Hematopoietic multipotent progenitor cell treated with erythropoietin and hydrocortisone succinate and interleukin-3 and kit ligand, for 4 days (in vitro differentiated cells): ENCODE measurements at regions not wholly inside any gene's neighbourhood (a gene's known extent, or its start where the extent isn't known, plus 50 kb on each side); places are given as distances from the start of the nearest gene placed in this dataset.
"Not testable (repeated sequence)": the region's sequence is repeated elsewhere in the genome, so short reads cannot be mapped to it uniquely, and the experiment has no call there.

Source experiments
- DNase-seq: peaks from one replicate; pipeline ENCODE4 v3.0.0-alpha.2; 2015

- no peak for DNase-seq
Observed at GRCh38 chr20:25985597-25985996, 288.9 kb upstream of the ZNF337 start.

DNA sequence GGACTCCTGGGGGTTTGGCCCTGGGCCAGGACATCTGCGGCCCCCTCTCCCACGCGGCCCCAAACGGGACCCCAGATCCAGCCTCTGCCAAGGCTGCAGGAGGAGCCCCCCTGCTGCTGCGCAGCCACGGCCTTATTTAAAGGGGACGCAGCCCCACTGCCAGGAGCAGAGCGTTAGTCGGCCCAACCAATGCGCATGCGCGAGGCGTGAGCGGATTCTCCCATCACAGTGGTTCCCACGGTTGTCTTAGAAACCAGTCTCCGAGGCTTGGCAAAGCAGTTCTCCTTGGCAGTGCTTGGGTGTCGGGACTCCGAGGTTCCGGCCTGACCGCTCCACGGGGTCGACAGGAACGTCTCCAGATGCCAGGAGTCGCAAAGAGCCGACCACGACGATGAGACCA lies 288.3 kb upstream of the ZNF337 start:
- peak; percentile 50 for DNase-seq

DNA sequence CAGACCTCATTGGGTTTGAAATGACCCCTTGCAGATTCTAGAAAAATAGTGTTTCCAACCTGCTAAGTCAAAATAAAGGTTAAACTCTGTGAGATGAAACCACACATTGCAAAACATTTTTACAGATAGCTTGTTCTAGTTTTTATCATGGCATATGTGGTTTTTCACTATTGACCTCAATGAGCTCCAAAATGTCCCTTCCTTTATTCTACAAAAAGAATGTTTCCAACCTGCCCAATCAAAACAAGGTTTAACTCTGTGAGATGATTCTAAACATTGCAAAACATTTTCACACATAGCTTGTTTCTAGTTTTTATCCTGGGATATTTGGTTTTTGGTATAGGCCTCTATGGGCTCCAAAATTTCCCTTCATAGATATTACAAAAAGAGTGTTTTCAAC lies 286.0 kb upstream of the ZNF337 start:
- DNase-seq: peak; percentile 8

DNA sequence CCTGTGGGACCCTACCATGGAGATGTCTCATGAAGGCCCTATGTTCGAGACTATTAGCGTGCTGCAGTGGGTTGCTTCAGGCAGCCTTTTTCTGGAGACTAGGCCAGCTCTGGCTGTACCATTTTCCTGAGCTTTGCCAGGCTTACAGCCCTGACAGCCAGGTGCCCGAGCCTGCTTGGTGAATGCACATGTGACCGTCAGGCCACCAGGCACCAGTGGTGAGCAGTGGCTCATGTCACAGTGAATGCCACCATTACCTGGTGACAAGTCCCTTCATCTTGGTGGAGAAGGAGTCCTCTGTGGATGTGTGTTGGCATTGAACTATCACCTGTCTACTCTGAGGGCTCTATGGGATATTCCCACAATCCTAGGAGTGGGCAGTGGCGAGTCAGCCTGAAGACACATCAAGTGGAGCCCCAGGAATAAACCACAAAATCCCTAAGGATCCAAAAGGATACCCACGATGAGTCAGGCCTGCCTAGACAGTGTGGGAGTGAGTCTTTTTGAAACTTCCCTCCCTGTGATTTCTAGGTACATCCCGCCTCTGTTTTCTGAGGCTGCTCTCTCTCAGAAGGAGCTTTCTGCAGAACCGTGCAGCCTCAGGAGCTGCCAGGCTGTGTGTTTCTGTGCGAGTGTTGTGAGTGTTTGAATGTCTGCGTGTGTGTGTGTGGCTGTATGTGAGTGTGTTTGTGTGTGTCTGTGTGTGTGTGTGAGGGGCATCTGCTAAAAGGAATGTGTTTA lies 282.0 kb upstream of the ZNF337 start:
- DNase-seq: not testable (repeated sequence)

DNA sequence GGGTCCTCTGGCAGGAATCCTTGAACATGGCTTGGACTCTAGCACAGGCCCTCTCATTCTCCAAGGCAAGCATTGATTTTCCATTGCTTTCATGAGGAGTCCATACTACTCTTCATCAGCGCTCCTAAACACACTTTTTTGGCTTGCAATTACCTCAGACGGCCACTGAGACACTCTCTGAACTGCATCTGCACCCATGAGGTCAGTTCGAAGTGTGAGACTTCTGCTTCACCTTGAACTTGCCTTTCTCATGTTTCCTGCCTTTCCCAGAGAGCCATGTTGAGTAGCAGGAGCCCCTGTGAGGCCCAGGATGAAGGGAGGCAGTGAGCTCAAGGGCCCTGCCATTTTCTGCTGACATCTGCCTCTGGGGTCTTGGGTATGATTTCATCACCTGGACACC lies 279.2 kb upstream of the ZNF337 start:
- DNase-seq: not testable (repeated sequence)

DNA sequence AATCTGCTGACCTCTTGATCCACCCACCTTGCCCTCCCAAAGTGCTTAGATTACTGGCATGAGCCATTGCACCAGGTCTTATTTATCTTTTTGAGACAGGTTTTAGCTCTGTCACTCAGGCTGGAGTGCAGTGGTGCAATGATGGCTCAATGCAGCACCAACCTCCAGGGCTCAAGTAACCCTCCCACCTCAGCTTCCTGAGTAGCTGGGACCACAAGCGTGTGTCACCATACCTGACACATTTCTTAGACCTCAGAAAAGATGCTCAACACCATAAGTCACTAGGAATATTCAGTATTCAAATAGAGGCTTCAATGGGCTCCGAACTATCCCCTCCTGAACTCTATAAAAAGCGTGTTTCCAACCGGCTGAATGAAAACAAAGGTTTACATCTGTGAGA lies 268.6 kb upstream of the ZNF337 start:
- not testable (repeated sequence) for DNase-seq

- DNase-seq: not testable (repeated sequence)
Observed at GRCh38 chr20:25953876-25954275, 257.2 kb upstream of the ZNF337 start.

DNA sequence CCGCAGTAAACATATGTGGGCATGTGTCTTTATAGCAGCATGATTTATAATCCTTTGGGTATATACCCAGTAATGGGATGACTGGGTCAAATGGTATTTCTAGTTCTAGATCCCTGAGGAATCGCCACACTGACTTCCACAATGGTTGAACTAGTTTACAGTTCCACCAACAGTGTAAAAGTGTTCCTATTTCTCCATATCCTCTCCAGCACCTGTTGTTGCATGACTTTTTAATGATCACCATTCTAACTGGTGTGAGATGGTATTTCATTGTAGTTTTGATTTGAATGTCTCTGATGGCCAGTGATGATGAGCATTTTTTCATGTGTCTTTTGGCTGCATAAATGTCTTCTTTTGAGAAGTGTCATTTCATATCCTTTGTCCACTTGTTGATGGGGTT lies 238.6 kb upstream of the ZNF337 start:
- DNase-seq: not testable (repeated sequence)

DNA sequence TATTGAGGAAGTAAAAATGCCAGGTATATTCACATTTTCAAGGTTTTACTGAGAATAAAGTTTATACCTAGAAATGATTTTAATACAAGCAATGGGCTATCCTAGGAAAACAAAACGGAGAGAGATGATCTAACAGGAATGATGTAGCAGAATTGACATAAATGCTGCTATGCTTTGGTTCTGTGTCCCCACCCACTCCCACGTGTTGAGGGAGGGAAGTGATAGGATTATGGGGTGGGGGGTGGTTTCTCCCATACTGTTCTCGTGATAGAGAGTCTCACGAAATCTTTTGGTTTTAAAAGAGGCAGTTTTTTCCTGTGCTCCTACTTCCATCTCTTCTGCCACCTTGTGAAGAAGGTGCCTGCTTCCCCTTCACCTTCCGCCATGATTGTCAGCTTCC lies 236.2 kb upstream of the ZNF337 start:
- peak; percentile 1 for DNase-seq

DNA sequence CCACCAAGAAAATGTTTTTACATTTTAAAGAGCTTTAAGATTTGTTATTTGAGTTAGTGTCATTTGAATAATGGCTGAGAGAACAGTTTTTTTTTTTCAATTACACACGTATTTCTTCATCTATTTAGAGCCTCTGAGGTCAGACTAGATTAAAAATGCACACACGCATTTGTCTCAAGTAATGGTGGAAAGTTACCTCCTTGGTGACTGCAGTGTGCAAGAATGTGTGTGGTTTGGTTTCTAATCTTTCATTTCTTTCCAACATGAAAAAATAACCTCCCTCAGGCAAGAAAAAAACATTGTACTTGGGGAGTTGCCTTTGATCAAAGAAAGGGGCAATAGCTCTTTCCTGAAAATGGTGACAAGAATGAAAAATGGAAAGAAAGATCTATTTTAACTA lies 235.5 kb upstream of the ZNF337 start:
- not testable (repeated sequence) for DNase-seq

- not testable (repeated sequence) for DNase-seq
Observed at GRCh38 chr20:25902321-25902720, 205.7 kb upstream of the ZNF337 start.

DNA sequence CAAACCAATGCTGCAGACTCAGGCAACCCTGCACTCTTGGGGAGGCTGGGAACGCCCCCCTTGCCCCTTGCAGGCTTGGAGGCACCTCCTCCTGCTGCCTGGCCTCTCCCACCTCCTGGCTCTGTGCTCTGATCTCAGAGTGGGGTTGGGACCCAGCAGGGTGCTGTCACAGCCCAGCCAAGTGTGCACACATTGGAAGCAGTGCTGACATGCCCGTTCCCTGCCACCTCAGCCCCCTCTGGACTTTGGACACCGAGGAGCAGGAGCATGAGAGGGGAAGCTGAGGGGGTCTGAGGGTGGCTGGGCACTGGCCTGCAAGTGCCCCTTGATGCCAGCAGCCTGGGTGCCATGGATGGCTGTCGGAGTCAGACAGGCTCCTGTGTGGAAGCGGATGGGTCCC lies 202.0 kb upstream of the ZNF337 start:
- DNase-seq: not testable (repeated sequence)

GRCh38 chr20:25879096-25879495 lies 182.4 kb upstream of the ZNF337 start:
- not testable (repeated sequence) for DNase-seq

- DNase-seq: not testable (repeated sequence)
Observed at GRCh38 chr20:25868650-25868979, 172.0 kb upstream of the ZNF337 start.

DNA sequence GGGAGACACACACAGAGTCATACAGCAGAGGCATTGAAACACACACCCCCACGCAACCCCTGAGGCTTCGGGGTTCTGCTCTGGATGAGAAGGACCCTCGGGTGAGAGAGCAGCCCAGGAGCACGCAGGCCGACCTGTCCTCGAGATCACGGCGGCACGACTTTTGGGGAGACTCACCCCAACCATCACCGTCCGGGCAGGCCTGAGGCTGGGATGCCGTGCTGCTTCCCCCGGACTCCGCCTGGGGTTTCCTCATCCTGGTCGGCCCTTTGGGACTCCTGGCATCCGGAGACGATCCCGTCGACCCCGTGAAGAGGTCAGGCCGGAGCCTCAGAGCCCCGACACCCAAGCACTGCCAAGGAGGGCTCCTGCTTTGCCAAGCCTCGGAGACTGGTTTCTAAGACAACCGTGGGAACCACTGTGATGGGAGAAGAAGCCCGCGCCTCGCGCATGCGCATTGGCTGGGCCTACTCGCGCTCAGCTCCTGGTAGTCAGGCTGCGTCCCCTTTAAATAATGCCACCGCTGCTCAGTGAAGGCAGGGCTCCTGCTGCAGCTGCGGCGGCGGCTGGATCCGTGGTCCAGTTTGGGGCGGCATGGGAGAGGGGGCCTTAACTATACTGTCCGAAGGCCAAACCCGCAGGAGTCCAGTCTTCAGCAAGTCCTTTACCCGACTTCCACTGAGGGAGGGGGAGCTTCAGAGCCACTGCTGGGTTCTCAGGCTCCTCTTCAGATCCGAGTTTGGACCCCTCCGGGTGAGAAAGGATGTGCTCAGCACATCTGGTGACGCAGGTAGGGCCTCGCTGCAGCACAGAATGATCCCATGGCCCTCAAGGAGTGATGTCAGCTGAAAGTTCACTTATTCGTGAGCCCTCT lies 171.4 kb upstream of the ZNF337 start:
- DNase-seq: peak; percentile 64

DNA sequence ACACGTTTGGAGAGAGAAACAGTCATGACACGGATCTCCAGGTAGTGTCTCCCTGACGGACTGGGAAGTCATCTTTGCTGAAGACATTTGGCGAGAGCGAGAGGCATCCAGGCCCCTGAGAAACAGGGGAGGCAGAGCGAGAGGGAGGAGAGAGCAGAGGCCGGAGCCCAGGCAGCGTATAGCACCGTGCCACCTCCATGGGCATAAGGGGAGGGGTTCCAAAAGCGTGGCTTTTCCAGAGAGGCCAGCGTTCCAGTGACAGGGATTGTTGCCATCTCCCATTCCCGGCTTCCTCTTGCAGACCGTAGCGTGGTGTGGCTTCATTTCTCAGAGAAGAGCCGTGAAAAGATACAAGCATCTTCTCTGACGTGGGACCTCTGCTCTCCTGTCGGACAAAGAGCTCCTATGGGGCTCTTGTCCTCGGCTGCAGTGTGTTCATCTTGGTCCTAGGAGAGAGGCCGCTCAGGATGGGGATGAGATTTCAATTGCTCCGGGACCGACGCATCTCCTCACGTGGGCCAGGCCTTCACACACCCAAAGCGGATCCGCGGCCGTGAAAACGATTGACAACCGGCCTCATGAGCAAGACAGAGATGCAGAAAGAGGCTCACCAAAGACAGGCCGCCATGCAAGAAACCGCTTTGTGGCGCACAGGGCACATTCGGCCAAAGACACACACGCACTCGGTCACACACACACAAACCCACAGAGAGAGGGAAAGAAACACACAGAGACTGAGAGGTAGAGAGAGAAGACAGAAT lies 170.5 kb upstream of the ZNF337 start:
- DNase-seq: not testable (repeated sequence)

DNA sequence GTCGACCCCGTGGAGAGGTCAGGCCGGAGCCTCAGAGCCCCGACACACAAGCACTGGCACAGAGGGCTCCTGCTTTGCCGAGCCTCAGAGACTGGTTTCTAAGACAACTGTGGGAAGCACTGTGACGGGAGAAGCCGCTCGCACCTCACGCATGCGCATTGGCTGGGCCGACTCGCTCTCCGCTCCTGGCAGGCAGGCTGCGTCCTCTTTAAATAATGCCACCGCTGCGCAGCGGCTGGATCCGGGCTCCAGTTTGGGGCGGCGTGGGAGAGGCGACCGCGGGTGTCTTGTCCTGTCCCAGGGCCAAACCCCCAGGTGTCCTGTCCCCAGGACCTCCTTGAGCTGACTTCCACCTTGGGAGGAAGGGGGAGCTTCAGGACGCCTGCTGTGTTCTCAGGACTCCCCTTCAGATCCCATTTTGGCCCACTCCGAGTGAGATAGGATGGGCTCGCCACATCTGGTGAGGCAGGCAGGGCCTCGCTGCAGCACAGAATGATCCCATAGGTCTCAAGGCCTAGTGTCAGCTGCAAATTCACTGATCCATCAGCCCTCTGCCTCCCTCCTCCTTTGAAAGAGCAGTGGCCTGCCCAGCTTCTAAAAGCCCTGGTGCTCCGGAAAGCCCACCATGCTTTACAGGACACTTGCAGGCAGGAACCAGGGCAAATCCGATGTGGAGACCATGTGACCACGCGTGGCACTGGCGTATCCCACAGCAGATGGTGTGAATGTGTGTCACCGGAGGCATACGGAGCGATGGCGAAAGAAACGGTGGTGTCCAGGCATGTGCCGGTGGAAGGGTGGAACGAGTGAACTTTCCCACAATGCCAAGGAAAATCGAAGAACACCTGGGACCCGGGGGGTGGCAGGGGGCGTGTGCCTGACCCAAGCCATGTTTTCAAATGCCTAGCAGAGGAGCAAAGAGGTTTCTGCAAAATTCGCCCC lies 169.3 kb upstream of the ZNF337 start:
- peak; percentile 73 for DNase-seq

- DNase-seq: not testable (repeated sequence)
Observed at GRCh38 chr20:25864963-25865714, 168.5 kb upstream of the ZNF337 start.

DNA sequence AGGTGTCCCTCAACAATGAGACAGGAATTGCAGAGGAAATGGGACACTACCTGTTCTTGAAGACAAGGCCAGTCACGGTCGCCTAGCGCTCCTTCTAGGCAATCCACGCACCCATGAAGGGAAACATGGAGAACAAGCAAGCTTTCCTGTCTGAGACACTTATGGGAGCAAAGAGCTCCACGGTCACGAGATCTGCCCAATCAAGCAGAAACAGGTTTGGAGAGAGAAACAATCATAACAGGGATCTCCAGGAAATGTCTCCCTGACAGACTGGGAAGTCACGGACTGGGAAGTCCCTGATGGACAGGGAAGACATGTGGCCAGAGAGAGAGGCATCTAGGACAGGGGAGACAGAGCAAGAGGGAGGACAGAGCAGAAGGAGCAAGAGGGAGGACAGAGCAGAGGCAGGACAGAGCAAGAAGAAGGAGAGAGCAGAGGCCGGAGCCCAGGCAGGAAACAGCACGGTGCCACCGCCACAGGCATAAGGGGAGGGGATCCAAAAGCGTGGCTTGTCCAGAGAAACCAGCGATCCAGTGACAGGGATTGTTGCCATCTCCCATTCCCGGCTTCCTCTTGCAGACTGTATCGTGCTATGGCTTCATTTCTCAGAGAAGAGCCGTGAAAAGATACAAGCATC lies 167.8 kb upstream of the ZNF337 start:
- no peak for DNase-seq

DNA sequence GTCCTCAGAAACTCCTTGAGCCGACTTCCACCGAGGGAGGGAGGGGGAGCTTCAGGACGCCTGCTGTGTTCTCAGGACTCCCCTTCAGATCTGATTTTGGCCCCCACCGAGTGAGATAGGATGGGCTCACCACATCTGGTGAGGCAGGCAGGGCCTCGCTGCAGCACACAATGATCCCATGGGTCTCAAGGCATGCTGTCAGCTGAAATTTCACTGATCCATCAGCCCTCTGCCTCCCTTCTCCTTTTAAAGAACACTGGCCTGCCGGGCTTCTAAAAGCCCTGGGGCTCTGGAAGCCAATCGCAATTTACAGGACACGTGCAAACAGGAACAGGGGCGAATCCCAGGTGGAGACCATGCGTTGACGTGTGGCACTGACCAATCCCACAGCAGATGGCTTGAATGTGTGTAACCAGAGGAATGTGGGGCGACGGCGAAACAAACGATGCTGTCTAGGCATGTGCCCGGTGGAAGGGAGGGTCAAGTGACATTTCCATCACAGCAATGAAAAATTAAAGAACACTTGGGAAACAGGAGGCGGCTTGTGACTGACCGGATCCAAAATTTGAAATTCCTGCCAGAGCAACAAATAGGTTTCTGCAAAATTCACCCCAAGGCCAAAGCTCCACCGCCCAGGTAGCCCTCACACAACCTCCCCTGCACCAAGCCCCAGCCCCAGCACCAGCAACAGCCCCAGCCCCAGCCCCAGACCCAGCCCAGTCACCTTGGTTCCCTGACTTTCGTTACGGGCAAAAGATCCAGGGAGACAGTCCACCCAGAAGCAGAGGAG lies 167.1 kb upstream of the ZNF337 start:
- DNase-seq: no peak
